ENCODE measurements at regions not wholly inside any gene's neighbourhood (a gene's known extent, or its start where the extent isn't known, plus 50 kb on each side); places are given as distances from the start of the nearest gene placed in this dataset.
"Not testable (repeated sequence)": the region's sequence is repeated elsewhere in the genome, so short reads cannot be mapped to it uniquely, and the experiment has no call there.

DNA sequence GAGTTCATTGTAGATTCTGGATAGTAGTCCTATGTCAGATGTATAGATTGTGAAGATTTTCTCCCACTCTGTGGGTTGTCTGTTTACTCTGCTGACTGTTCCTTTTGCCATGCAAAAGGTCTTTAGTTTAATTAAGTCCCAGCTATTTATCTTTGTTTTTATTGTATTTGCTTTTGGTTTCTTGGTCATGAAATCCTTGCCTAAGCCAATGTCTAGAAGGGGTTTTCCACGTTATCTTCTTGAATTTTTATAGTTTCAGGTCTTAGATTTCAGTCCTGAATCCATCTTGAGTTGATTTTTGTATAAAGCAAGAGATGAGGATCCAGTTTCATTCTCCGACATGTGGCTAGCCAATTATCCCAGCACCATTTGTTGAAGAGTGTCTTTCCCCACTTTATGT lies 262.1 kb upstream of the TMC3 start:
- H3K4ac ChIP-seq (ENCODE audit: low read depth in 1 of 2, low read length in 2 of 2); H2AFZ ChIP-seq (ENCODE audit: low read depth, low read length); H2BK120ac ChIP-seq (ENCODE audit: low read depth, low read length); H3K9ac ChIP-seq (ENCODE audit: low read length); H2AK5ac ChIP-seq (ENCODE audit: low read length, severe bottlenecking); H3K4me3 ChIP-seq (ENCODE audit: insufficient read depth in 1 of 2, low read depth in 1 of 2, low read length in 2 of 2); H2BK12ac ChIP-seq (ENCODE audit: low read length in 2 of 2); H3K9me3 ChIP-seq (ENCODE audit: control insufficient read depth, low read length); H3K23ac ChIP-seq (ENCODE audit: low read length in 2 of 2); DNase-seq; H3K27ac ChIP-seq (ENCODE audit: low read length, poor library complexity, severe bottlenecking); H3K4me2 ChIP-seq (ENCODE audit: low read length, poor library complexity, severe bottlenecking); H3K18ac ChIP-seq (ENCODE audit: low read depth in 1 of 2, low read length in 2 of 2); H2BK15ac ChIP-seq (ENCODE audit: low read depth, poor library complexity, severe bottlenecking); H4K8ac ChIP-seq (ENCODE audit: low read length); H4K91ac ChIP-seq (ENCODE audit: low read length); H3K79me1 ChIP-seq (replicated peaks; ENCODE audit: low read length, poor library complexity, severe bottlenecking); H3K14ac ChIP-seq (ENCODE audit: low read length in 2 of 2); H3K27me3 ChIP-seq (ENCODE audit: control insufficient read depth in 1 of 2, insufficient read depth in 1 of 2, low read length in 2 of 2); H2BK5ac ChIP-seq (ENCODE audit: low read depth, low read length, poor library complexity, severe bottlenecking); H3K4me1 ChIP-seq (ENCODE audit: control insufficient read depth, insufficient read depth, low read depth, low read length); H3K36me3 ChIP-seq (ENCODE audit: control insufficient read depth in 1 of 2, insufficient read depth in 2 of 2, low read depth in 1 of 2, low read length in 2 of 2): not testable (repeated sequence)
- WGBS, result 76% methylated on average over 2 of the region's 2 CpGs

DNA sequence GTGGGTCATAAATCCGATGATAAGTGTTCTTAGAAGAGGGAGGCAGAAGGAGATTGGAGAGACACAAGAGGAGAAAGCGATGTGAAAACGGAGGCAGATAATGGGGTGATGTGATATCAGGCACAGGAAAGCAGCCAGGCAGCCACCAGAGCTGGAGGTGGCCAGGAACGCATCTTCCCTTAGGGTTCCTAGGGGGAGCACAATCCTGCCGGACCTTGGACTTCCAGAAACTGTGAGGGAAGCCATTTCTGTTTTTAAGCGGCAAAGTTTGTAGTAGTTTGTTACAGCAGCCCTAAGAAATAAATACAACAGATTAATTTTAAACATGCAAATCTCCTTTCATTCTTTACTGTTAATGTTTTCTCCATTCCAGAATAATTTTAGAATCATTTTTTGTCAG lies 259.9 kb upstream of the TMC3 start:
- Histone ChIP-seq H3K23ac (ENCODE audit: low read length in 2 of 2) (no peak overlapping the region), H3K9ac (ENCODE audit: low read length) (no peak overlapping the region), H2BK5ac (ENCODE audit: low read depth, low read length, poor library complexity, severe bottlenecking) (no peak overlapping the region), H2BK12ac (ENCODE audit: low read length in 2 of 2) (no peak overlapping the region), H3K4me1 (ENCODE audit: control insufficient read depth, insufficient read depth, low read depth, low read length) (no peaks in the 10 kb centered on the region), H2BK15ac (ENCODE audit: low read depth, poor library complexity, severe bottlenecking) (no peak overlapping the region), H3K9me3 (ENCODE audit: control insufficient read depth, low read length) (peaks cover 1% of the 10 kb centered on the region), H3K4me2 (ENCODE audit: low read length, poor library complexity, severe bottlenecking) (no peak overlapping the region), H4K8ac (ENCODE audit: low read length) (no peak overlapping the region), H3K79me1 (replicated peaks; ENCODE audit: low read length, poor library complexity, severe bottlenecking) (no peaks in the 10 kb centered on the region), H2AFZ (ENCODE audit: low read depth, low read length) (no peak overlapping the region), H3K4me3 (ENCODE audit: insufficient read depth in 1 of 2, low read depth in 1 of 2, low read length in 2 of 2) (no peak overlapping the region), H4K91ac (ENCODE audit: low read length) (no peak overlapping the region), H3K18ac (ENCODE audit: low read depth in 1 of 2, low read length in 2 of 2) (no peak overlapping the region), H2BK120ac (ENCODE audit: low read depth, low read length) (no peak overlapping the region), H3K36me3 (ENCODE audit: control insufficient read depth in 1 of 2, insufficient read depth in 2 of 2, low read depth in 1 of 2, low read length in 2 of 2) (no peaks in the 10 kb centered on the region), H3K27me3 (ENCODE audit: control insufficient read depth in 1 of 2, insufficient read depth in 1 of 2, low read length in 2 of 2) (no peaks in the 10 kb centered on the region), H3K14ac (ENCODE audit: low read length in 2 of 2) (no peak overlapping the region), H2AK5ac (ENCODE audit: low read length, severe bottlenecking) (no peak overlapping the region), H3K27ac (ENCODE audit: low read length, poor library complexity, severe bottlenecking) (no peak overlapping the region), H3K4ac (ENCODE audit: low read depth in 1 of 2, low read length in 2 of 2) (no peak overlapping the region)
- DNase-seq, result no peak
- 70% methylated on average over 4 of the region's 6 CpGs for WGBS

DNA sequence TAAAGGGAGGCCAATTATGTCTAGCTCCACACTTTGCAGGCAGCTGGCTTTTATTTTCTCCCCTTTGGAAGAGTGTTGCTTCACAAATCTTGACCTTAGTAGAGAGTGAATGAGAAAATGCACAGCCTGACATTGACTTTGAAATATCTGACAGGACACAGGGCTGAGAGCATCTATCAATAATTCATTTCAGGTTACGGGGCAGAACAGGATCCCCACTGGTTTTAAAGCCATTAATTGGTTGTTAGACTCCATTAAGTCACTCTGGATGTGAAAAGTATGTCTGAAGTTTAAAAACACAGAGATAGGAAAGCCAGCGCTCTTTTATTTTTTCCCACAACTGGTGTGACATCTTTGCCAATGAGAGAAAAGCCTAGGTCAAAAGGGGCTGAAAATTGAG lies 251.9 kb upstream of the TMC3 start:
- 77% methylated on average over 2 of the region's 2 CpGs for WGBS

DNA sequence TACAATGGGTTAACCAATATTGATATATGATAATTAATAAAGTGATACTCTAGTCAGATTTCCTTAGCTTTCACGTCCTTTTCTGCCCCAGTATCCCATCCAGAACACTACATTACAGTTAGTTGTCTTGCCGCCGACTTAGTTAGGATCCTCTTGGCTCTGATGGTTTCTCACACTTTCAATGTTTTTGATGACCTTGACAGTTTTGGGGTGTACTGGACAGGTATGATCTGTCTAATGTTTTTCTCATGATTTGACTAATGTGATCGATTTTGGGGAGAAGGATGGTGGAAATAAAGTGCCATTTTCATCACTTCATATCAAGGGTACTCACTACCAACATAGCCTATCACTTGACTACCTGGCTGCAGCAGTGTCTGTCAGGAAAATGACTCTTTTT lies 245.0 kb upstream of the TMC3 start:
- no peaks in the 10 kb centered on the region for H3K27me3 ChIP-seq (ENCODE audit: control insufficient read depth in 1 of 2, insufficient read depth in 1 of 2, low read length in 2 of 2)
- no peak overlapping the region for H3K18ac ChIP-seq (ENCODE audit: low read depth in 1 of 2, low read length in 2 of 2)
- no peaks in the 10 kb centered on the region for H3K4me1 ChIP-seq (ENCODE audit: control insufficient read depth, insufficient read depth, low read depth, low read length)
- no peak overlapping the region for H2BK12ac ChIP-seq (ENCODE audit: low read length in 2 of 2)
- H3K14ac ChIP-seq (ENCODE audit: low read length in 2 of 2), result no peak overlapping the region
- 100% methylated on average over 2 of the region's 4 CpGs for WGBS
- H2AFZ ChIP-seq (ENCODE audit: low read depth, low read length), result no peak overlapping the region
- H4K8ac ChIP-seq (ENCODE audit: low read length), result no peak overlapping the region
- H4K91ac ChIP-seq (ENCODE audit: low read length), result no peak overlapping the region
- no peak overlapping the region for H3K4me2 ChIP-seq (ENCODE audit: low read length, poor library complexity, severe bottlenecking)
- H3K4me3 ChIP-seq (ENCODE audit: insufficient read depth in 1 of 2, low read depth in 1 of 2, low read length in 2 of 2), result no peak overlapping the region
- H2BK15ac ChIP-seq (ENCODE audit: low read depth, poor library complexity, severe bottlenecking), result no peak overlapping the region
- H3K79me1 ChIP-seq (replicated peaks; ENCODE audit: low read length, poor library complexity, severe bottlenecking), result no peaks in the 10 kb centered on the region
- H2AK5ac ChIP-seq (ENCODE audit: low read length, severe bottlenecking), result no peak overlapping the region
- DNase-seq, result no peak
- H3K9me3 ChIP-seq (ENCODE audit: control insufficient read depth, low read length), result peaks cover 2% of the 10 kb centered on the region
- H3K23ac ChIP-seq (ENCODE audit: low read length in 2 of 2), result no peak overlapping the region
- no peak overlapping the region for H3K9ac ChIP-seq (ENCODE audit: low read length)
- no peak overlapping the region for H3K27ac ChIP-seq (ENCODE audit: low read length, poor library complexity, severe bottlenecking)
- H2BK5ac ChIP-seq (ENCODE audit: low read depth, low read length, poor library complexity, severe bottlenecking), result no peak overlapping the region
- no peak overlapping the region for H3K4ac ChIP-seq (ENCODE audit: low read depth in 1 of 2, low read length in 2 of 2)
- no peak overlapping the region for H2BK120ac ChIP-seq (ENCODE audit: low read depth, low read length)
- no peaks in the 10 kb centered on the region for H3K36me3 ChIP-seq (ENCODE audit: control insufficient read depth in 1 of 2, insufficient read depth in 2 of 2, low read depth in 1 of 2, low read length in 2 of 2)

More for the DNA sequence above, 251.9 kb upstream of the TMC3 start:
- Histone ChIP-seq H2BK15ac (ENCODE audit: low read depth, poor library complexity, severe bottlenecking) (no peak overlapping the region), H3K36me3 (ENCODE audit: control insufficient read depth in 1 of 2, insufficient read depth in 2 of 2, low read depth in 1 of 2, low read length in 2 of 2) (no peaks in the 10 kb centered on the region), H2AK5ac (ENCODE audit: low read length, severe bottlenecking) (no peak overlapping the region), H2BK120ac (ENCODE audit: low read depth, low read length) (no peak overlapping the region), H3K79me1 (replicated peaks; ENCODE audit: low read length, poor library complexity, severe bottlenecking) (no peaks in the 10 kb centered on the region), H2AFZ (ENCODE audit: low read depth, low read length) (no peak overlapping the region), H4K8ac (ENCODE audit: low read length) (no peak overlapping the region), H3K27ac (ENCODE audit: low read length, poor library complexity, severe bottlenecking) (no peak overlapping the region), H3K4me3 (ENCODE audit: insufficient read depth in 1 of 2, low read depth in 1 of 2, low read length in 2 of 2) (no peak overlapping the region), H2BK5ac (ENCODE audit: low read depth, low read length, poor library complexity, severe bottlenecking) (no peak overlapping the region), H3K4ac (ENCODE audit: low read depth in 1 of 2, low read length in 2 of 2) (no peak overlapping the region), H3K27me3 (ENCODE audit: control insufficient read depth in 1 of 2, insufficient read depth in 1 of 2, low read length in 2 of 2) (no peaks in the 10 kb centered on the region), H3K4me2 (ENCODE audit: low read length, poor library complexity, severe bottlenecking) (no peak overlapping the region), H4K91ac (ENCODE audit: low read length) (no peak overlapping the region), H2BK12ac (ENCODE audit: low read length in 2 of 2) (no peak overlapping the region), H3K14ac (ENCODE audit: low read length in 2 of 2) (no peak overlapping the region), H3K9me3 (ENCODE audit: control insufficient read depth, low read length) (peaks cover 7% of the 10 kb centered on the region), H3K23ac (ENCODE audit: low read length in 2 of 2) (no peak overlapping the region), H3K18ac (ENCODE audit: low read depth in 1 of 2, low read length in 2 of 2) (no peak overlapping the region), H3K4me1 (ENCODE audit: control insufficient read depth, insufficient read depth, low read depth, low read length) (no peaks in the 10 kb centered on the region), H3K9ac (ENCODE audit: low read length) (no peak overlapping the region)
- no peak for DNase-seq
